ENCODE measurements at regions not wholly inside any gene's neighbourhood (a gene's known extent, or its start where the extent isn't known, plus 50 kb on each side); places are given as distances from the start of the nearest gene placed in this dataset.

DNA sequence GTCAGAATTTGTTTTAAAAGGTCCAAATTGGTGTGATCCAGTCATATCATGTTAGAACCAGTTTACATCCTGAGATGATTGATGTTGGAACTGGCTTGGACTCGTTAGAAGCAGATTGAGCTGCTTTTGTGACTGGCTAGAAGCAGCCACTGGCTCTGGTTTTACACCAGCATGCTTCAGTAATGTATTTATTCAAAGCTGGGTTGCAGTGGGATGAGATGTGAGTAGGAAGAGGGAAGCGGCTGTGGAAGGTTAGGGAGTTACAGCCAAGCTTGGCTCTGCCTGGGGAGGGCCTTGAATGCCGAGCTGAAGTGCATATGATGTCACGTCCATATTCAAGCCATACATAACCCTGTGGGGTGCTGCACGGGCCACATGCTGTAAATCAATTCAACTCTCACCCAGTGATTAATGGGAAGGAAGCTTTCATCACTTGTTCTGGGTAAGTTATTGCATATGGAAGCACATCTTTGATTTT is 104.0 kb upstream of the SMAD3 start:
- ChIA-PET POLR2A (no interaction called here), CTCF (no interaction called here)
- intact Hi-C loops (cut with DNase I, micrococcal nuclease): no loop called here
- Mint-ChIP-seq H3K4me3 (no peak overlapping the region), H3K27me3 (no peaks in the 10 kb centered on the region), H3K4me1 (ENCODE audit: low read depth) (no peaks in the 10 kb centered on the region), H3K36me3 (ENCODE audit: low read depth) (no peaks in the 10 kb centered on the region), H3K27ac (no peak overlapping the region), H3K9me3 (no peaks in the 10 kb centered on the region)
- Histone ChIP-seq H3K36me3 (ENCODE audit: insufficient read depth, low read length) (no peaks in the 10 kb centered on the region), H3K9me3 (ENCODE audit: control insufficient read depth in 1 of 2, insufficient read depth in 1 of 2, low read length in 2 of 2) (no peaks in the 10 kb centered on the region), H3K4me3 (ENCODE audit: low read length) (no peak overlapping the region), H3K4me1 (ENCODE audit: insufficient read depth, low read length) (peaks cover 2% of the 10 kb centered on the region), H3K27me3 (ENCODE audit: control insufficient read depth in 1 of 2, insufficient read depth in 2 of 2, low read length in 2 of 2) (no peaks in the 10 kb centered on the region), H3K27ac (ENCODE audit: low read depth in 1 of 2, low read length in 2 of 2) (no peak overlapping the region)
- DNase-seq: no peak
- ATAC-seq (ENCODE audit: poor library complexity): no peak
- no peak for TF ChIP-seq CTCF (IDR thresholded peaks at IDR 0.05)

DNA sequence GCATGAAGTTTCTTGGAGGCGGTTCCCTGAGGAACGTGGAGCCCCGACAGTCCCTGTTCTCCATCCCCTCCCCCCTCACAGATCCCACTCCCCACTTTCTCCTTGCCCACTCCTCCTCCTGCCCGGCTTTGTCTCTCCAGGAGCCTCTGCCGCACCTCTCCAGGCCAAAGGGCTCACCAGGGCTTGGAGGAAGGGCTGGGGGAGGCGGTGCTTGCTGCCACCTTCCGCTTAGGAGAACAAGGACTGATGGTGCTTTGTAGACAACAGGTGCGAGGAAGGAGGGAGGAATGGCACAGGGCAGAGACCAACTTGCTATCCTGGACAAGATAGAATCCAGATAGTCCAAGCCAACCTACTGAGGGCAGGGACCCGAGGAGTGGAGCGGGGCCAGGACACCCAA is 103.5 kb upstream of the SMAD3 start:
- no peak overlapping the region for H3K27ac ChIP-seq (ENCODE audit: low read depth in 1 of 2, low read length in 2 of 2)
- no peak for TF ChIP-seq CTCF (IDR thresholded peaks at IDR 0.05)
- no peaks in the 10 kb centered on the region for H3K36me3 ChIP-seq (ENCODE audit: insufficient read depth, low read length)
- no peak for ATAC-seq (ENCODE audit: poor library complexity)
- no peaks in the 10 kb centered on the region for H3K9me3 Mint-ChIP-seq
- POLR2A ChIA-PET: no interaction called here
- H3K9me3 ChIP-seq (ENCODE audit: control insufficient read depth in 1 of 2, insufficient read depth in 1 of 2, low read length in 2 of 2): no peaks in the 10 kb centered on the region
- H3K4me1 ChIP-seq (ENCODE audit: insufficient read depth, low read length): peaks cover 2% of the 10 kb centered on the region
- no peak overlapping the region for H3K4me3 Mint-ChIP-seq
- intact Hi-C loops (cut with DNase I, micrococcal nuclease): no loop called here
- no peaks in the 10 kb centered on the region for H3K4me1 Mint-ChIP-seq (ENCODE audit: low read depth)
- H3K4me3 ChIP-seq (ENCODE audit: low read length): no peak overlapping the region
- no peaks in the 10 kb centered on the region for H3K27me3 ChIP-seq (ENCODE audit: control insufficient read depth in 1 of 2, insufficient read depth in 2 of 2, low read length in 2 of 2)
- no peaks in the 10 kb centered on the region for H3K27me3 Mint-ChIP-seq
- CTCF ChIA-PET: no interaction called here
- DNase-seq: no peak
- H3K36me3 Mint-ChIP-seq (ENCODE audit: low read depth): no peaks in the 10 kb centered on the region
- H3K27ac Mint-ChIP-seq: no peak overlapping the region

- no peak for DNase-seq
- Histone ChIP-seq H3K4me1 (ENCODE audit: insufficient read depth, low read length) (no peaks in the 10 kb centered on the region), H3K9me3 (ENCODE audit: control insufficient read depth in 1 of 2, insufficient read depth in 1 of 2, low read length in 2 of 2) (no peaks in the 10 kb centered on the region), H3K36me3 (ENCODE audit: insufficient read depth, low read length) (no peaks in the 10 kb centered on the region), H3K27ac (ENCODE audit: low read depth in 1 of 2, low read length in 2 of 2) (no peak overlapping the region), H3K27me3 (ENCODE audit: control insufficient read depth in 1 of 2, insufficient read depth in 2 of 2, low read length in 2 of 2) (no peaks in the 10 kb centered on the region), H3K4me3 (ENCODE audit: low read length) (no peak overlapping the region)
- ChIA-PET POLR2A (no interaction called here), CTCF (interaction anchor here (0.8 kb wide), 1 partner anchor 16 kb away, joined by 4 read pairs; no protein-coding TSS in a partner anchor)
- no peak for TF ChIP-seq CTCF (IDR thresholded peaks at IDR 0.05)
- no peak overlapping the region for H3K4me3 Mint-ChIP-seq
- H3K27ac Mint-ChIP-seq: no peak overlapping the region
- H3K4me1 Mint-ChIP-seq (ENCODE audit: low read depth): no peaks in the 10 kb centered on the region
- no peak for ATAC-seq (ENCODE audit: poor library complexity)
- H3K27me3 Mint-ChIP-seq: no peaks in the 10 kb centered on the region
- no peaks in the 10 kb centered on the region for H3K9me3 Mint-ChIP-seq
- intact Hi-C loops (cut with DNase I, micrococcal nuclease): no loop called here
- H3K36me3 Mint-ChIP-seq (ENCODE audit: low read depth): no peaks in the 10 kb centered on the region
Measured at GRCh38 chr15:66962522-66962921, 102.9 kb upstream of the SMAD3 start.
